ENCODE measurements at regions not wholly inside any gene's neighbourhood (a gene's known extent, or its start where the extent isn't known, plus 50 kb on each side); places are given as distances from the start of the nearest gene placed in this dataset.
"Not testable (repeated sequence)": the region's sequence is repeated elsewhere in the genome, so short reads cannot be mapped to it uniquely, and the experiment has no call there.

DNA sequence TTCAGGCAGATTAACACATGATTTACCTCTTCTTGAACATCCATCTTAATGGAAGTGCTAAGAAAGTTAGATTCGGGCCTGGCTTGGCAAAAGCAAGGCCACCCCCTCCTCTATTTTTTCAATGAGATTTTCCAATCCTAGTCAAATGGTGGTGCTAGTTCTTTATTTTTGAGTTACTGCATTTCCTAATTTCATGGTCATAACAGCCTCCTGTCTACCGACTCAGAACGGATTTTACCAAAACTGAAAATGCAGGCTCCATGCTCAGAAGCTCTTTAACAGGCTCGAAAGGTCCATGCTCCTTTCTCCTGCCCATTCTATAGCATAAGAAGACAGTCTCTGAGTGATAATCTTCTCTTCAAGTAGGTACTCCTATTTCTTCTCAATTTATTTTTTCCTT is 117.2 kb upstream of the ESR1 start:
- Mint-ChIP-seq H3K9me3 (no peaks in the 10 kb centered on the region), H3K4me1 (ENCODE audit: low read depth in 2 of 2) (peaks cover 21 to 23% of the 10 kb centered on the region in 2 donors), H3K27ac (peak overlapping the region; percentile 91 to 97), H3K4me3 (peak overlapping the region; percentile 85), H3K27me3 (no peaks in the 10 kb centered on the region), H3K36me3 (peaks cover 4% of the 10 kb centered on the region)
- DNase-seq (ENCODE audit: low spot score) (no peak), ATAC-seq (peak; percentile 34 to 38)

DNA sequence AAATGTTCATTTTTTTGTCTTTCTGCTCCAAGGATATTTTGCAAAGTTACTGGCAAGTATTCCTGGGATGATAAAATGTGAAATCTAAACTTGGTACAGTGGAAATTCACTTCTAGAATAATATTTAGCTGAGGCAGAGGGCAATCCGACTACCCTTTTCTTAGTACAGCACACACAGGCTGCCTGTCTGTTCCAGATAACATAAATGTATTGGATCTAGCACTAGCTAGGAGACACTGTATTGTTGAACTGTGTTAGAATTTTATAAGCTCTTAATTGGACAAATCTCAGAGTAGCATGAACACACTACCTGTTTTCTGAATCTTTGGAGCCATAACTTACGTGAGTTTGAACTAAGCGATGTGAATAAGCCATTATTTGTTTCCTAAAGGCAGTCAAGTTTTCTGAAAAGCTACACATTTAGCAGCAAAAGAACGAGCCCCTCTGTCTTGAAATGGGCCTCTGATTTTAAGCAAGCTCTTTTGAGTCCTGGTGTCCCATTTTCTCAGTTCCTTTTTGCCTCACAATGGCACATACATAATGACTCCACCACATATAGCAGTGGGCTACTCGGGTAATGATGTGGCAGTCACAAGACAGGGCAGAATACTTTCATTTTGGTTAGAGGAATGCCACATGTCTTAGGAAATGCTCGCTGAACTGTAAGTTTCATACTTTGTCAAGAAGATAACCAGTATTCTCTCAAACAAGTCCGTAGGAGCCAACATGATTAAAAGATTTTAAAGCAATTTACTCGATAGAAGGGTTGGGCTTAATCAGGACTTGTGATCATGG is 116.5 kb upstream of the ESR1 start:
- Mint-ChIP-seq H3K4me3 (peak overlapping the region; percentile 85), H3K4me1 (ENCODE audit: low read depth in 2 of 2) (peaks cover 21 to 23% of the 10 kb centered on the region in 2 donors), H3K27me3 (no peaks in the 10 kb centered on the region), H3K27ac (peak overlapping the region; percentile 91 to 97), H3K9me3 (no peaks in the 10 kb centered on the region), H3K36me3 (peaks cover 4% of the 10 kb centered on the region)
- ATAC-seq (peak; percentile 96 to 97), DNase-seq (ENCODE audit: low spot score) (peak; percentile 75)

DNA sequence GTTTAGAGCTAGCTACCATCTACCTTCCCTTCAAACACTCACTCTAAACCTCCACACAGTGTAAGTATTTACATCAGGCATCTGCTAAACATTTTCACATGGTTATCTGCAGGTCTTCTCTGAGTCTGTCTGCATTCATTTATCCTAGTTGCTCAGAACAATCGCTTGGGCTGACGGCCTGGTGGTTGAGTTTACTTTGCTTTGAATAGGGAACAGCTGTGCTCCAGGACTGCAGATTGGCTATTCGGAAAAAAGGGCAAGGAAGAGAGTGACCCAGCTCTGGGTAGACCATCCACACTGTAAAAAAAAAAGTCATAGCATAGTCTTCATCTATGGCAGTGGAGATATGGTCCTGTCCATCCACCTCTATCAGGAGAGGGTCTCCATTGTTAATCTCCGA is 115.3 kb upstream of the ESR1 start:
- Mint-ChIP-seq H3K27ac (peak overlapping the region; percentile 91 to 97), H3K27me3 (no peaks in the 10 kb centered on the region), H3K36me3 (peaks cover 4% of the 10 kb centered on the region), H3K4me1 (ENCODE audit: low read depth in 2 of 2) (peaks cover 21 to 23% of the 10 kb centered on the region in 2 donors), H3K9me3 (no peaks in the 10 kb centered on the region), H3K4me3 (peak overlapping the region; percentile 85)
- DNase-seq (ENCODE audit: low spot score), result no peak
- ATAC-seq, result no peak

DNA sequence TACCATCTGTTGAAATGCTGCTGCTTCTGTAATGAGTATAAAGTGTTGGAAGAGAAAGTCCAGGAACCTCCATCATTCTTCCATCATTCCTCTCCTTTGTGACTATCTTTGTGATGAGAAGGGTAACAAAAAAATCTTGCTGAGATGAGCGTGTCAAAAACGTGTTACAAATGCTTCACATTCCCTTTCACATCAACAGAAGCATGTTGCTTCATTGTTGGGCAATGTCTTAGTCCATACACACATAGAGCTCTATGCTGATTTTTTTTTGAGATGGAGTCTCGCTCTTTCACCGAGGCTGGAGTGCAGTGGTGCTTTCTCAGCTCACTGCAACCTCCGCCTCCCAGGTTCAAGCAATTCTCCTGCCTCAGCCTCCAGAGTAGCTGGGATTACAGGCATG is 114.1 kb upstream of the ESR1 start:
- Mint-ChIP-seq H3K27me3 (peaks cover 0 to under 1% of the 10 kb centered on the region in 2 donors), H3K27ac (no peak overlapping the region), H3K4me3 (no peak overlapping the region), H3K36me3 (peaks cover 4% of the 10 kb centered on the region), H3K4me1 (ENCODE audit: low read depth in 2 of 2) (peaks cover 21 to 23% of the 10 kb centered on the region in 2 donors), H3K9me3 (no peaks in the 10 kb centered on the region)
- ATAC-seq (no peak), DNase-seq (ENCODE audit: low spot score) (no peak)

DNA sequence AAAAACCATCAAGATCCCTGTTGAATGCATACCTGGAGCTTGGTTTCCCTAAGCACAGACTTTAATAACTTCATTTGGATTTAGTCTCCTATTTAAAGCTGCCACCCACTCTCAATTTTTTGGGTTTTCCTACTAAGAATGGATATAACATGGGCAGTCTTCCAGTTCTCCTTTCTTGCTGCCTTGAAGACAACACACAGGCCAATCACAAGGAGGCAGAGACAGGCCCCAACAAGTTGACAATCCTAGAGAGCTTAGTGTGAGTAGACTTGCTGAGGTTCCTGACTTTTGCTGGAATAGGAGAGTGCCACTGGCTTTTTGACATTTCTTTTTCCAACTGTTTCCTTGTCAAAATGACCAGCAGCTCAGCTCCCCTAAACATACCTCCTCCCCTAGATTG is 112.3 kb upstream of the ESR1 start:
- Mint-ChIP-seq H3K36me3 (peaks cover 4% of the 10 kb centered on the region), H3K27ac (no peak overlapping the region), H3K27me3 (peaks cover 0 to 2% of the 10 kb centered on the region in 2 donors), H3K9me3 (no peaks in the 10 kb centered on the region), H3K4me3 (no peak overlapping the region), H3K4me1 (ENCODE audit: low read depth in 2 of 2) (peaks cover 20 to 21% of the 10 kb centered on the region in 2 donors)
- DNase-seq (ENCODE audit: low spot score) (no peak), ATAC-seq (no peak)

DNA sequence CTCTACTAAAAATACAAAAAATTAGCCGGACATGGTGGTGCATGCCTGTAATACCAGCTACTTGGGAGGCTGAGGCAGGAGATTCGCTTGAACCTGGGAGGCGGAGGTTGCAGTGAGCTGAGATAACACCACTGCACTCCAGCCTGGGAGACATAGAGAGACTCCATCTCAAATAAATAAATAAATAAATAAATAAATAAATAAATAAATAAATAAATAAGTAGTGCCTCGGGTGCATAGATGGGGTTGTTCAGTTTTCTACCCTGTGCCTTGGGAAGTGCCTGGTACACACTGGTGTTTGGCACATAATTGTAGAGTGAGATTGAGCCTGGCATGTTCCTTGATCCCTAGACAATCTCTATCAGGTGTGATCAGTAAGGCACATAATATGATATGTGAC is 111.2 kb upstream of the ESR1 start:
- not testable (repeated sequence) for H3K36me3 Mint-ChIP-seq; H3K27ac Mint-ChIP-seq; H3K9me3 Mint-ChIP-seq; DNase-seq (ENCODE audit: low spot score); ATAC-seq; H3K27me3 Mint-ChIP-seq; H3K4me3 Mint-ChIP-seq
- H3K4me1 Mint-ChIP-seq (ENCODE audit: low read depth in 2 of 2), result peaks cover 13 to 14% of the 10 kb centered on the region in 2 donors

DNA sequence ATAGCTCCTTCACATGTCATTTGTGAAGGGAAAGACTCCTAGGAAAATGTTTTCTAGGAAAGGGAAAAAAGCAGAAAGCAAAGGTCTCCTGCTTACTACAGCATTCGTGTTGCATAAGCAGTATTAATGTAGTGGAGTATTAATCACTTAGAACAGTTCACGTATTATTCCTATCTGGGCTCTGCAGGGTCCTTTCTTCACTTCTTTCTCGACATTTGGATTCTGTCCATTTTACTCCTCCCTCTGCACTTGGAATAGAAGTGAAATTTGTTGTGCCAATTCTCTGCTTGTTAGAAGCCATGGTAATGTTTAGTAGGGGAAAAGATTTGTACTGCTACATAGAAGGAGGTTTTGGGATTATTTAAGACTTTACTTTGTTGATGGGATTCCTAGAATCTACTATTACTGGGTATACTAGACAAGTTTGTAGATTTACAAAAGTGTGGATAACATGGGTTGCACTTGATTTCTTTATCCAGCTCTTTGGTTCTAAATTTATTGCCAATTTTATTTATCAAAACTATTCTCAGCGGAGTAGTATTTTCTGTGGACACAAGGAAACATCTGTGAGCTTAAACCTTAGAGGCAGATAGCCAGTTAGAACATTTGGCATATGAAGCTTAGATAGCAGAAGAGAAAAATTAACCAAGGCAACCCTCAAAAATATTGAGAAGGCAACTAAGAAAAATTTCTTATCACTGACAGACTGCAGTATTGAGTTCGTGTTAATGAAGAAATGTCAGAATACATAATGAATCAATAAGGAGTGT is 108.4 kb upstream of the ESR1 start:
- H3K27ac Mint-ChIP-seq, result no peak overlapping the region
- H3K4me3 Mint-ChIP-seq, result no peak overlapping the region

DNA sequence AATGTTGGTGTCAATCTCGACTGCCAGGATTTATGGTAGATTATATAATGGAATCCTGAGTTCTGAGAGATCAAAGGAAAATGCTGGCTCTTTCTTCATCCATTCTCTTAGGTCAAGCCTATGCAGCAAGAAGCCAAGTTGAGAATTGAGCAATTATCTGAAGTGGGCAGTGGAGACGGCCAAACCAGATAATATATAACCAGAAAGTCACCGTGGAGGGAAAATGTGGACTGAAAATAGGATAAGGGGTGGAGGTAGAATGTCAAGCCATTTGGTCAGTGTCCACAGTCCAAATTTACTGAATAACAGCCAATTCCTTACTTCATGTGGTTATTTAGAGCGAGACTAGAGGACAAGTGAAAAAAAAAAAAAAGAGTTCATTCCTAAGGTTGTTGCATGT is 107.8 kb upstream of the ESR1 start:
- Mint-ChIP-seq H3K27me3 (peaks cover 0 to 6% of the 10 kb centered on the region in 2 donors), H3K9me3 (no peaks in the 10 kb centered on the region), H3K27ac (no peak overlapping the region), H3K4me1 (ENCODE audit: low read depth in 2 of 2) (peaks cover 15 to 20% of the 10 kb centered on the region in 2 donors), H3K36me3 (no peaks in the 10 kb centered on the region), H3K4me3 (no peak overlapping the region)
- DNase-seq (ENCODE audit: low spot score) (no peak), ATAC-seq (no peak)

More for the DNA sequence above, 108.4 kb upstream of the ESR1 start:
- Mint-ChIP-seq H3K9me3 (no peaks in the 10 kb centered on the region), H3K4me1 (ENCODE audit: low read depth in 2 of 2) (peaks cover 15 to 20% of the 10 kb centered on the region in 2 donors), H3K27me3 (peaks cover 0 to 6% of the 10 kb centered on the region in 2 donors), H3K36me3 (no peaks in the 10 kb centered on the region)
- ATAC-seq (no peak), DNase-seq (ENCODE audit: low spot score) (no peak)

DNA sequence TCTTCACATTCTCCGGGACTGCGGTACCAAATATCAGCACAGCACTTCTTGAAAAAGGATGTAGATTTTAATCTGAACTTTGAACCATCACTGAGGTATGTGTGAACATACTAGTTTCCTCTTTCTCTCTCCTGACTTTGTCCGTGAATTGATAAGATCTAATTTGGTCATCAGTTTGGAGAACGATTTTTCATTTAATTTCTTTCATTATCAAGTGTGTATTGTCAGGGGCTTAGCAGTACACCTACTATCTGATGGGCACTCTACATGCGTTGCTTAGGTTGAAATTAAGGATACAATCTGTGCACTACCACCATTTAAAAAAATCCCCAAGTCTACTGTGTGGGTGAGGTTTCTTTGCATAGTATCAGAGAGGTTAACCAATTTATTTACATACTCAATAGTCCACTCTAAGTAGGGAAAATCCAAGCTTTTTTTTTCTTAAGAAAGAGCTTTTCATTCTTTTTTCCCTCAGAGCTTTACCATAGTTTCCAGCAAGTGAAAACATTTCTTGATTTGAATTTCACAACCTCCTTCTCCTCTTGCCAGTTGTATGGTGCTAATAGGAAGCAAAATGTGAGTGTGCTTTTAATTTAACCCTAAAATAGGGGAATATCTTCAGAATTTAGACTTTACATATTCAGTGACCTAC is 105.4 kb upstream of the ESR1 start:
- DNase-seq (ENCODE audit: low spot score), result no peak
- peak overlapping the region; percentile 84 to 95 for H3K27ac Mint-ChIP-seq

DNA sequence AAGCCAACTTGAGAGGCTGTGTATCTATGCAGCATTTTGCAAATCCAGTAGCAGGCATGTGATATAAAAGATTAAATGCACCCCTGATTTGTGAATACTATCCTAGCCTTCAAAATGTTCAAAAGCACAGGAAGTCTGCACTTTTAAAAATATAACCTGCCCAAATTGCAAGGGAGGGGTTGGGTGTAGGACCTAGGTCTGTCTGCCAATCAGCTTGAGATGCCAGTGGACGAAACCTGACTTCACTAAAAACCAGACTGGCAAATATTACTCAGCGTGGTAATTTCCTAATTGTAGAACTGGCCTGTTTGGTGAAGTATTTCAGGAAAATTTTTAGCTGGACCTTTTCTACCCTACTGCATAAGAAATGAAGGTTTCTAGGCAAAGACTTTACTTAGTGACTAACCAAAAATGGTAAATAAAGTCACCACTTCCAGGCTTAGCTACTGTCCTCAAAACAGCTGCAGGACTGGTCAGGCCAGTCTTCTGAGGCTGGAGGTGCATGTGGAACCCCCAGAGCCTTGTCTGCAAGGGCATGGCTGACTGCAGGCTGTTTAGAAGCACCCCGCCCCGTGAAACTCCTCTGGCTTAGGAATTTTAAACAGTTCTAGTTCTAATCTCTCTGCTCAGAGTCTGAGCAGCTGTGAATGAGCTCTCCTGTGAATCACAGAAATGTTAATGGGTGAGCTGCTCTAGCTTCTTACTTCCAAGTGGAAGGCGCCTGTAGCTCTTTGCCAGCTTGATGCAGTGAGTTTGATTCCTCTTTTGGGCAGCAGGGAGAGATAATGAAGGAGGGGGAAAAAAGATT is 104.4 kb upstream of the ESR1 start:
- H3K4me1 Mint-ChIP-seq (ENCODE audit: low read depth in 2 of 2), result peaks cover 20% of the 10 kb centered on the region in 2 donors
- DNase-seq (ENCODE audit: low spot score) (no peak), ATAC-seq (peak; percentile 44 to 54)
- H3K9me3 Mint-ChIP-seq, result no peaks in the 10 kb centered on the region
- H3K27ac Mint-ChIP-seq, result peak overlapping the region; percentile 84 to 95
- peaks cover 0 to 6% of the 10 kb centered on the region in 2 donors for H3K27me3 Mint-ChIP-seq
- peak overlapping the region; percentile 21 for H3K4me3 Mint-ChIP-seq
- H3K36me3 Mint-ChIP-seq, result no peaks in the 10 kb centered on the region

More for the DNA sequence above, 105.4 kb upstream of the ESR1 start:
- ATAC-seq, result peak; percentile 77 to 87
- Mint-ChIP-seq H3K36me3 (no peaks in the 10 kb centered on the region), H3K4me3 (peak overlapping the region; percentile 76), H3K4me1 (ENCODE audit: low read depth in 2 of 2) (peaks cover 20% of the 10 kb centered on the region in 2 donors), H3K27me3 (peaks cover 0 to 6% of the 10 kb centered on the region in 2 donors), H3K9me3 (no peaks in the 10 kb centered on the region)

DNA sequence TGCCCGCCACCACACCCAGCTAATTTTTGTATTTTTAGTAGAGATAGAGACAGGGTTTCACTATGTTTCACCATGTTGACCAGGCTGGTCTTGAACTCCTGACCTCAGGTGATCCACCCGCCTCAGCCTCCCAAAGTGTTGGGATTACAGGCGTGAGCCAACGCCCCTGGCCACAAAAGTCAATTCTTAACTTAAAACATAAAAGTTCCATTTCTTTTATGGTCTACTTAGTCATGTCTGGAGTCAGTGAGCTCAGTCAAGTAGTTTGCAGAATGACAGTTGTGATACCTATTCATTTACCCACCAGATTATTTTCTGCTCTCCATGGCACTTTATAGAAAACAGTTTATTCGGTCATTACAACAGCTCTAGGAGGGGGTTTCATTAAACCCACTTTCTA is 103.1 kb upstream of the ESR1 start:
- H3K9me3 Mint-ChIP-seq, result no peaks in the 10 kb centered on the region
- H3K4me3 Mint-ChIP-seq, result peak overlapping the region; percentile 21
- peaks cover 0 to 4% of the 10 kb centered on the region in 2 donors for H3K27me3 Mint-ChIP-seq
- H3K36me3 Mint-ChIP-seq, result no peaks in the 10 kb centered on the region
- peak overlapping the region; percentile 84 to 95 for H3K27ac Mint-ChIP-seq
- ATAC-seq (peak; percentile 46 to 74), DNase-seq (ENCODE audit: low spot score) (no peak)
- H3K4me1 Mint-ChIP-seq (ENCODE audit: low read depth in 2 of 2), result peaks cover 20% of the 10 kb centered on the region in 2 donors

DNA sequence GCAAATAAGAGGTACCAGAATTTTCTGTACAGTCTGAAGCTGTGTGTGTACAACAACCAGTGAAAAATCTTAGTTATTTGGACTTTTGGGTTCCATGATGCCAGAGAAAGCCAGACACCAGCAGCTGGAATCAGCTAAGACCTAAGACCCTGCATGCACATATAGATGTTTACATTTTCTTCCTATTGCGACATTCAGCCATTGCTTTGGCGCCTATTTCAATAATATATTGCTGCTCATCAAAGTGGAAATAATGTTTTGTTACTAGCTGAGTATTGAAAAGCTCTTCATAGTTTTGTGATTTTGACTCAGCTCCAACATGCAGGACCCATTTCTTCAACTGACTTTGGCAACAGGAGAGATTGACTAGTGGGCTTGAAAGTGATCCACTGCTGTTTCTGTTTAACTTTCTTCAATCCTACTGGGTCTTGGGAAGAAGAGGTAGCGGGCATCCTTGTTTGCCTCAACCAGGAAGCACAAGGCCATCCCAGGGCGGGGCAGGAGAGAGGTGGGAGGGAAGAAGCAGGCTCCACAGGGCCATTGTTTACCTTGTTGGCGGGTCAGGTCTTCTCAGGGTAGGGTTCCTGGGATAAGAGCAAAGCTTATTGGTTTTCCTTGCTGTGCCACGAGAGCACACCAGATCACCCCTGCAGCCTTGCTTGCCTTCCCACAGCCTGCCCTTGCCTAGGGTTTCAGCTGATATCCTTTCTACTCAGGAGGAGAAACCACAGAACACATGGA is 101.3 kb upstream of the ESR1 start:
- Mint-ChIP-seq H3K4me1 (ENCODE audit: low read depth in 2 of 2) (peaks cover 16 to 17% of the 10 kb centered on the region in 2 donors), H3K4me3 (no peak overlapping the region), H3K27ac (no peak overlapping the region), H3K9me3 (no peaks in the 10 kb centered on the region), H3K36me3 (no peaks in the 10 kb centered on the region), H3K27me3 (peaks cover 0 to 4% of the 10 kb centered on the region in 2 donors)
- DNase-seq (ENCODE audit: low spot score), result no peak
- ATAC-seq, result no peak
